ENCODE measurements at regions not wholly inside any gene's neighbourhood (a gene's known extent, or its start where the extent isn't known, plus 50 kb on each side); places are given as distances from the start of the nearest gene placed in this dataset.

DNA sequence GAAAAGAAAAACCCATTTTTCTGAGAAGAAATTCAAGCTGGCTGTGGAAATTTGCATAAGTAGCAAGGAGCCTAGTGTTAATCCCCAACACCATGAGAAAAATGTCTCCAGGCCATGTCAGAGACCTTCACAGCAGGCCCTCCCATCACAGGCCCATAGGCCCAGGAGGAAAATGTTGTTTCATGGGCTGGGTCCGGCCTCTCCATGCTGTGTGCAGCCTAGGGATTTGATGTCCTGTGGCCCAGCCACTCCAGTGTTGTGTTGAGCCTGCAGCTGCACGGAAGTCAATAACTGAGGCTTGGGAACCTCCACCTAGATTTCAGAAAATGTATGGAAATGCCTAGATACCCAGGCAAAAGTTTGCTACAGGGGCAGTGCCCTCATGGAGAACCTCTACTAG lies 432.2 kb downstream of the IPO8 start:
- no peak overlapping the region for H3K4me3 ChIP-seq
- H3K36me3 ChIP-seq (ENCODE audit: low read depth): no peaks in the 10 kb centered on the region
- H2AFZ ChIP-seq: no peak overlapping the region
- H3K4me2 ChIP-seq (ENCODE audit: unreplicated experiment): no peak overlapping the region
- WGBS, 2 experiments (ENCODE audit: low coverage in 1 of 2, low lambda C conversion rate in 2 of 2, missing lambda C conversion rate in 2 of 2): 14 to 17% methylated on average over 2 of the region's 2 CpGs
- no peaks in the 10 kb centered on the region for H4K20me1 ChIP-seq (ENCODE audit: insufficient read depth)
- no peaks in the 10 kb centered on the region for H3K27me3 ChIP-seq (replicated peaks; ENCODE audit: insufficient read depth)
- H3K4me1 ChIP-seq (ENCODE audit: insufficient read depth): no peaks in the 10 kb centered on the region
- no peak for TF ChIP-seq EZH2 (IDR thresholded peaks at IDR 0.05; ENCODE audit: insufficient read depth, poor library complexity, severe bottlenecking)
- no peak for TF ChIP-seq EZH2phosphoT487 (IDR thresholded peaks at IDR 0.05; ENCODE audit: insufficient read depth, low read depth)
- no peak overlapping the region for H3K27ac ChIP-seq
- no peaks in the 10 kb centered on the region for H3K9me3 ChIP-seq (ENCODE audit: low read depth)
- H3F3A ChIP-seq (ENCODE audit: insufficient read depth): no peaks in the 10 kb centered on the region
- H3K79me2 ChIP-seq (ENCODE audit: insufficient read depth): no peaks in the 10 kb centered on the region
- H3K9ac ChIP-seq: no peak overlapping the region
- no peaks in the 10 kb centered on the region for H3K9me2 ChIP-seq (ENCODE audit: insufficient read depth)
- DNase-seq: no peak
- in situ Hi-C loops (cut with MboI): no loop called here

DNA sequence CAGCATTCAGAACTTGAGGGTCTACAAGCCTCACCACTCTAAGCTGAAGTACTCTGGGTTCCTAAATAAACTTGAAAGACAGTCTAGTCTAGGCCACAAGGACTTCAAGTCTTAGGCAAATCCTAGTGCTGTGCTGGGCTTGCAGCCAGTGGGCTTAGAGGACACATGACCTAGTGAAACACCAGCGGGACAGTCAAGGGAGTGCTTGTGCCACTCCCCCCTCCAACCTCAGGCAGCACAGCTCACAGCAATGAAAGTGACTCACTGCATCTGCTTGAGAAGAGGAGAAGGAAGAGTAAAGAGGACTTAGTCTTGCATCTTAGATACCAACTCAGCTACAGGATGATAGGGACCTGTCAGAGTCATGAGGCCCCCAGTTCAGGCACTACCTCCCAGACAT lies 438.1 kb downstream of the IPO8 start:
- Histone ChIP-seq H3K9me3 (ENCODE audit: low read depth) (no peaks in the 10 kb centered on the region), H3F3A (ENCODE audit: insufficient read depth) (no peaks in the 10 kb centered on the region), H3K4me2 (ENCODE audit: unreplicated experiment) (no peak overlapping the region), H2AFZ (no peak overlapping the region), H4K20me1 (ENCODE audit: insufficient read depth) (no peaks in the 10 kb centered on the region), H3K79me2 (ENCODE audit: insufficient read depth) (no peaks in the 10 kb centered on the region), H3K9me2 (ENCODE audit: insufficient read depth) (no peaks in the 10 kb centered on the region), H3K9ac (no peak overlapping the region), H3K4me1 (ENCODE audit: insufficient read depth) (no peaks in the 10 kb centered on the region), H3K27me3 (replicated peaks; ENCODE audit: insufficient read depth) (no peaks in the 10 kb centered on the region), H3K27ac (no peak overlapping the region), H3K4me3 (no peak overlapping the region), H3K36me3 (ENCODE audit: low read depth) (no peaks in the 10 kb centered on the region)
- in situ Hi-C loops (cut with MboI): no loop called here
- TF ChIP-seq EZH2 (IDR thresholded peaks at IDR 0.05; ENCODE audit: insufficient read depth, poor library complexity, severe bottlenecking) (no peak), EZH2phosphoT487 (IDR thresholded peaks at IDR 0.05; ENCODE audit: insufficient read depth, low read depth) (no peak)
- 6 to 17% methylated on average over 1 of the region's 1 CpG for WGBS, 2 experiments (ENCODE audit: low coverage in 1 of 2, low lambda C conversion rate in 2 of 2, missing lambda C conversion rate in 2 of 2)
- DNase-seq: no peak

DNA sequence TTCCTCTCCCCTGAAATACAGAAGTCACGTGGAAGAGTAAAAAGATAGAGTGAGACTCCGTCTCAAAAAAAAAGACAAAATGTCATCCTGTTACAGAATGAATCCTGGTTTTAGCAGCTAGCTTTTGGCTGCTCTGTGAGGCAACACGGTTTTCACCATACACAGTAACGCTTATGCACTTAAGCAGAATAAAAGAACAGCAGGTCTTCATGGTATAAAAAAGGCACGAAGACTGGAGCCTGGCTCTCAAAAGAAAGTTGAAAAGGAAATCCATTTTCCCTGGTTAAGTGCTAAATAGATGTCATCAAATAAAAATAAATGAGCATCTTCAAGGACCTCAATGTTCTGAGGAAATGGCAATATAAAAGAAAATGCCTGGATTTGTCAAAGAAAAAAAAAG lies 444.1 kb downstream of the IPO8 start:
- Histone ChIP-seq H3K27me3 (replicated peaks; ENCODE audit: insufficient read depth) (no peaks in the 10 kb centered on the region), H3K27ac (no peak overlapping the region), H4K20me1 (ENCODE audit: insufficient read depth) (no peaks in the 10 kb centered on the region), H2AFZ (no peak overlapping the region), H3K4me1 (ENCODE audit: insufficient read depth) (no peaks in the 10 kb centered on the region), H3K4me3 (no peak overlapping the region), H3K9ac (no peak overlapping the region), H3K9me3 (ENCODE audit: low read depth) (no peaks in the 10 kb centered on the region), H3K36me3 (ENCODE audit: low read depth) (no peaks in the 10 kb centered on the region), H3K9me2 (ENCODE audit: insufficient read depth) (peaks cover 3% of the 10 kb centered on the region; the same call in 1 of the 2 replicates), H3F3A (ENCODE audit: insufficient read depth) (no peaks in the 10 kb centered on the region), H3K79me2 (ENCODE audit: insufficient read depth) (no peaks in the 10 kb centered on the region), H3K4me2 (ENCODE audit: unreplicated experiment) (no peak overlapping the region)
- DNase-seq: no peak
- in situ Hi-C loops (cut with MboI): no loop called here
- no peak for TF ChIP-seq EZH2phosphoT487 (IDR thresholded peaks at IDR 0.05; ENCODE audit: insufficient read depth, low read depth)
- no peak for TF ChIP-seq EZH2 (IDR thresholded peaks at IDR 0.05; ENCODE audit: insufficient read depth, poor library complexity, severe bottlenecking)
- WGBS, 2 experiments (ENCODE audit: low coverage in 1 of 2, low lambda C conversion rate in 2 of 2, missing lambda C conversion rate in 2 of 2): 59 to 62% methylated on average over 5 of the region's 5 CpGs

DNA sequence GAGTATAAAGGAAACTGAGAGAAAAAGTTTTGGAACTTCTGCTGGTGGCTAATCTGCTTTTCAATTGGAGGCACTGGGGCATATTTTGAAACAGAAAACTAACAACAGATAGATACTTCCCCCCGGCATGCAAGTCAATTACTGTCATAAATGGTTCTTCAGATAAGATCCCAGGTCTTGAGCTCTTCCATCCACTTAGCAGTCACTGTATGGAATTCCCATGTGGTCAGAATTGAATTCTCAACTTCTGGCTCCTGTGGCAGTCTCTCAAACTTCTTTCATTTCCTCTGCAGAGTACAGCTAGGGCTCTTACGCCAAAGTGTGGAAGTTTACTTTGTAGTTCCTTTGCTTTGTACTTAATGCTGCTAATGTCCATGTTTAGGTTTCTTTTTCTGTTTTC lies 452.2 kb downstream of the IPO8 start:
- DNase-seq: no peak
- no peaks in the 10 kb centered on the region for H3K27me3 ChIP-seq (replicated peaks; ENCODE audit: insufficient read depth)
- WGBS, 2 experiments (ENCODE audit: low coverage in 1 of 2, low lambda C conversion rate in 2 of 2, missing lambda C conversion rate in 2 of 2): 58 to 64% methylated on average over 2 of the region's 2 CpGs
- no peak overlapping the region for H3K4me2 ChIP-seq (ENCODE audit: unreplicated experiment)
- TF ChIP-seq EZH2 (IDR thresholded peaks at IDR 0.05; ENCODE audit: insufficient read depth, poor library complexity, severe bottlenecking) (no peak), EZH2phosphoT487 (IDR thresholded peaks at IDR 0.05; ENCODE audit: insufficient read depth, low read depth) (no peak)
- H3K79me2 ChIP-seq (ENCODE audit: insufficient read depth): no peaks in the 10 kb centered on the region
- H3K9ac ChIP-seq: no peak overlapping the region
- H3K36me3 ChIP-seq (ENCODE audit: low read depth): no peaks in the 10 kb centered on the region
- no peaks in the 10 kb centered on the region for H3K4me1 ChIP-seq (ENCODE audit: insufficient read depth)
- in situ Hi-C loops (cut with MboI): no loop called here
- no peaks in the 10 kb centered on the region for H3F3A ChIP-seq (ENCODE audit: insufficient read depth)
- H3K9me2 ChIP-seq (ENCODE audit: insufficient read depth): peaks cover 3% of the 10 kb centered on the region; the same call in 1 of the 2 replicates
- no peaks in the 10 kb centered on the region for H4K20me1 ChIP-seq (ENCODE audit: insufficient read depth)
- H3K4me3 ChIP-seq: no peak overlapping the region
- no peak overlapping the region for H3K27ac ChIP-seq
- H2AFZ ChIP-seq: no peak overlapping the region
- H3K9me3 ChIP-seq (ENCODE audit: low read depth): no peaks in the 10 kb centered on the region

DNA sequence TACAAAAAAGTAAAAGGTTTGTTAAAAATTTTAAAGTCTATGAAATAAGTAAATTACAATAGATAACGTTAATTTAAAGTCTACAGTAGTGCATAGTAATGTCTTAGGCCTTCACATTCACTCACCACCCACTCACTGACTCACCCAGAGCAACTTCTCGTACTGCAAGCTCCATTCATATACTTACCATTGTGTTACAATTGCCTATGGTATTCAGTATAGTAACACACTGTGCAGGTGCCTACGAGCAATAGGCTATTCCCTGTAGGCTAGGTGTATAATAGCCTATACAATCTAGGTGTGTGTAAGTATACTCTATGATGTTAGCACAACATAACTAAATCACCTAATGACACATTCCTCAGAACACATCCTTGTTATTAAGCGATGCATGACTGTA lies 435.3 kb upstream of the TMTC1 start:
- Histone ChIP-seq H3K9ac (no peak overlapping the region), H3K36me3 (ENCODE audit: low read depth) (no peaks in the 10 kb centered on the region), H3K79me2 (ENCODE audit: insufficient read depth) (no peaks in the 10 kb centered on the region), H3K27me3 (replicated peaks; ENCODE audit: insufficient read depth) (peaks cover 4% of the 10 kb centered on the region; the same call in 1 of the 2 replicates), H3K4me1 (ENCODE audit: insufficient read depth) (no peaks in the 10 kb centered on the region), H3F3A (ENCODE audit: insufficient read depth) (no peaks in the 10 kb centered on the region), H3K4me3 (no peak overlapping the region), H3K9me2 (ENCODE audit: insufficient read depth) (no peaks in the 10 kb centered on the region), H4K20me1 (ENCODE audit: insufficient read depth) (no peaks in the 10 kb centered on the region), H3K27ac (no peak overlapping the region), H2AFZ (no peak overlapping the region), H3K4me2 (ENCODE audit: unreplicated experiment) (no peak overlapping the region), H3K9me3 (ENCODE audit: low read depth) (no peaks in the 10 kb centered on the region)
- peak; percentile 39 for DNase-seq
- in situ Hi-C loops (cut with MboI): no loop called here
- 35 to 40% methylated on average over 4 of the region's 4 CpGs for WGBS, 2 experiments (ENCODE audit: low coverage in 1 of 2, low lambda C conversion rate in 2 of 2, missing lambda C conversion rate in 2 of 2)
- TF ChIP-seq EZH2phosphoT487 (IDR thresholded peaks at IDR 0.05; ENCODE audit: insufficient read depth, low read depth) (no peak), EZH2 (IDR thresholded peaks at IDR 0.05; ENCODE audit: insufficient read depth, poor library complexity, severe bottlenecking) (no peak)
